GM03348 (cell line): ENCODE measurements at regions not wholly inside any gene's neighbourhood (a gene's known extent, or its start where the extent isn't known, plus 50 kb on each side); places are given as distances from the start of the nearest gene placed in this dataset.

Experiments
- DNase-seq: peaks from one replicate; pipeline ENCODE4 v3.0.0; 2012; ENCODE audit warnings: low spot score

DNA sequence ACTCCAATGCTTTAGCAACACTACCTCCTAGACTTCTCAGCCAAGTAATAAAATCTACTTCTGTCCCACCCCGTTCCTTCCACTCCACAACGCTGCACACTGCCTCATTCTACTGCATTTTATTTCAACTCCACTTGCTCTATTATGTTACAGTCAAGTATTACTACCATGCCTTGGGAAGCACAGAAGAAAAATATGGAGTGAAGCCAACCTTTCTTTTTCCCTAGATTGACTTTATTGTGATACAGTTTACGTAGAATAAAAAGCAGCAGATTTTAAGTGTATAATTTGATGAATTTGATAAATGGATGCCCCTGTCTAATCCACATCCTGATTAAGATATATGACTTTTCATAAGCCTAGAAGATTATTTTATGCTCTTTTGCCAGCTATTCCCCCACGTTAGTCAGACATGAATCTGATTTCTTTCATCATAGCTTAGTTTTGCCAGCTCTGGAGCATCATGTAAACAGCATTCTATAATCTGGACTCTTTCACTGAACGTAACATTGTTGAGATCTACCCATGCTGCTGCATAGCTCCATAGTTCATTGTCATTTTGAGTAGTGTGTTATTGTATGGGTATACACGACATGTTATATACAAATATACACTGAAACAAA, 676.8 kb upstream of the RAB6C start:
- no peak for DNase-seq

DNA sequence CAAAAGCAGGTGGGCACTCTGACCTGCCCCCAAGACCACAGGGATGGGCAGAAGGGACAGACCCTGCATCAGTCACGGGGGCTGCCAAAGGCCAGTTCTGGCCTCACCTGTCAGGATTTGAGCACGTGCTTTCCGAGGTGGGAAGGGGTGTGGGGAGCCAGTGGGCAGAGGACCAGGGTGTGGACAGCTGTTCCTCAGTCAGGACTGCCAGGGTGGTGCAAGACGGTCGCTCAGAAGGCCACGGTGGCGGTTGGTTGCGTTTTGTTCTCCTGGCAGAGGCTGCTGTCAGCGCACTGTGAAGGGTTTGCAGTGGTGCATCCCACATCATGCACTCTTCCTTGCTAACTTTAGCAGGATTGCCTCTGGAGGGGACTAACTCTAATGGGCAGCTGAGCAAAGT, 665.3 kb upstream of the RAB6C start:
- no peak for DNase-seq

DNA sequence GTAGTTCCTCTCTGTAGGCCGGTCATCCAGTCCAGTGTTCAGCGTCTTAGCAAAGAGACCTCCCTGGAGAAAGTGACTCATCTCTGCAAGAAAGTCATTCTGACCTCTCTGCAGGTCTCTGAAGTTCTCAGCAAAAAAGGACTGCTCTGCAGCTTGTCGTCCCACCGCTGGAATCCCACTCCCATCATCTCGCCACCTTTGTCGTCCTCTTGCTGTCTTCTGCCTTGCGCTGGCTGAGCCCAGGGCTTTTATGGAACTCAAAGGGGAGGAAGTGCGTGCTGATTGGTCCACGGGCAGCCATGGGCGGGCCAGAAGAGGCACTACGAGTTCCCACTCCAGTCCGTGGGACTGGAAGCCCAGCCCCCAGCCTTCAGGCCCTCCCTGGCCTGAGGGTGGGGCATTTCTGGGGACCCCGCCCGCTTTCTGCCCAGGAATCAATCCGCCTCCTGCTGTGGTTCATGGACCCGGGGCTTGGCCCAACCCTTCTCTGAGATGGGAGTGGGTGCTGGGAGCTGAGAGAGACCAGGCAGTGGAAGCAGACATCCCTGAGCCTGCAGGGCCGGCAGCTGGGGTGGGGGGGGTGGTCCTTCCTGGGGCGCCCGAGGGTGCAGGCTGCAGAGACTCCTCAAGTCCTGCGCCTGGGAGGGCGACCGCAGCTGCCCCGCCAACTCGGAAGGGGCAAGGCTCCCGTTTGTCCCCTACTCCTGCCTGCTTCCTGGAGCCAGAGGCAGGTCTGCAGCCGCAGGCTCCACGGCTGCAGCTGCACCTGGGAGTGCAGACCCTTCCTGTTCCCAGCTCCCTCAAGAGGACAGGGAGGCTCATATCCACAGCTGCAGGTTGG, 660.7 kb upstream of the RAB6C start:
- DNase-seq: no peak

DNA sequence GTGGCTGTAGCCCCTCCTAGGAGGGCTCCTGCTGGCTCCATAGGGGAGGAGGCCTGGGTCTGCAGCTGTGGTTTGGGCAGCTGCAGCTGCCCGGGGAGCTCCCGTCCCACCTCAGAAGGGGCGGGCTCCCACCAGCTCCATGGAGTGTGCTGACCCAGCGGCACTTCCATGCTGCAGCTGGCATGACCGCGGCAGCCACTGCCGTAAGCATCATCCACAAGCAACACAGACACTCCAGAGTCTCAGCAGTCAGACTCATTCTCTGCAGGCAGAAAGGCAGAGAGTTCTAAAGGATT, 660.1 kb upstream of the RAB6C start:
- no peak for DNase-seq

DNA sequence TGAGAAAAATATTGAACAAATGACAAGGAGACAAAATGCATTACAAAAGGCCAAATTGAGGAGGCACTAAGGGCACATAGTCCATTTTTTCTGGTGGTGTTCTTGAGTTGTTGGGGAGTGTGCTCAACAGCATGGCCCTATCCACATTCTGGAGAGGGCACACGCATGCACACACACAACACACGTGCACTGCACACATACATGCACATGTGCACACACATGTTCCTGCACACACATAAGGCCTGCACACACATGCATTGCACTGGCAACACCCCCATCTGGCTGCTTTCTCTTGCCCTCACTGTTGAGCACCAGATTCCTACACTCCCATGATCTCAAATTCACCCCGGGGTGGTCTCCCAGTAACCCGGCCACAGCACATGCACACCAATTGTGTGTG, 659.2 kb upstream of the RAB6C start:
- no peak for DNase-seq

DNA sequence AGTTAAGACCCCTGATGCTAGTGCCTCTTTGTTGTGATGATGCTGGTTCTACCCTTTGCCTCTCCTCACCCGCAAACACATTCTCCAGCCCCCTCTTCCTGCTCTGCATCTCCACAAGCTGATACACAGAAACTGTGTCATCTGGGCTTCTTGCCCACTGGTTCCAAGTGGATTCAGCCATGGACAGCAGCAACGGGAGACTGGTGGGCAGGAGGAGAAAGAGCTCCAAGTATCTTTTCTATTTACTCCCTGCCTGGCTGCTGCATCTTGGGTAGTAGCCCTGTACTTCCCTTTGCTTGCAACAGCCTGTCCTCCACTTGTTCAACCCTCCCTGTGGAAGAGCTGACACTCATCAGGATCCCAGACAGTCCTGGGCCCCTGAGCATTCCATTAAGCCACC, 655.1 kb upstream of the RAB6C start:
- no peak for DNase-seq

DNA sequence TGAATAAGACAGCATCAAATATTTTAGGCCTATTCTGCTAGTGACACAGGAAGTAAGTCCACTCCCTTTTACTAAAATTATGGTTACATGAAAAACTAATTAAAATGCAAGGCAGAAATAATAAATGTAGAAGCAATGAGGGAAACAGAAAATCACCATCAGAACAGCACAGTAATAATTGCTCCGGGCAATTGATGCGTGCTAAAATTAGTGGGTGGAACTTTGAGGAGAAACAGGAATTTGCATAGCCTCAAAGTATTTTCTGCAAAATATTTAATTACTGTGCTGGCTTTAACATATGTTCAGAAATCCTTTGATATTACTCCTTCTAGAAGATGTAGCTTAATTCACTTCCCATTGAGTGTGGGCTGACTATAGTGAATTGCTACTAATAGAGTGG, 654.3 kb upstream of the RAB6C start:
- DNase-seq: no peak

DNA sequence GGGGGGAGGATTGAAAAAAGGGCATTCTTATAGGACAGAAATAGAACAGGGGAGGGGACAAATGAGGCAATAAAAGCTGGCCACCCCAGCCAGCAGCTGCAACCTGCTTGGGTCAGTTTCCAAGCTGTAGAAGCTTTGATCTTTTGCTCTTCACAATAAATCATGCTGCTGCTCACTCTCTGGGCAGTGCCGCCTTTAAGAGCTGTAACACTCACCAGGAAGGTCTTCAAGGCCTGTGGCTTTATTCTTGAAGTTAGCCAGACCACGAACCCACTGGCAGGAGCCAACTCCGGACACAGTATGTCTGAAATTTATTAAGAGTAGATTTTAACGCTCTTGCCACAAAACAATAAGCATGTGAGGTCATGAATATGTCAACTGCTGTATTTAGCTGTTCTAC, 649.9 kb upstream of the RAB6C start:
- no peak for DNase-seq

DNA sequence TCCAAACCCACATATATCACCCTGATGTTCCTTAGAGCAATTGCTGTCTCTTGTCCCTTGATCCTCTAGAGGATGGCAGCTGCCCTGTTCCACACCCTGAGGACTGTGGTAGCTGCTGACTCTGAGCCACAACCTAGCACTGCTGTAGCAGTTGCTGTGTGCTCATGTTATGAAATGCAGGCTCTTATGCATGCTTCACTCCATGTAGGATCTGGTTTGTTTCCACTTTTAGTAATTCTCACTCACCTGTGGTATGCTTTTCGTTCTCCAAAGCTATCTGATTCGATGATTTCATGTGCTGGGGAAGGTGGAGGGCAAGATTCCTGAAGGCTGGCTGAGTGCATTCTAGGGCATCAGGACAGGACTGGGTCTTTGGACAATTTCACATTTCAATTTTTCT, 649.0 kb upstream of the RAB6C start:
- DNase-seq: no peak

DNA sequence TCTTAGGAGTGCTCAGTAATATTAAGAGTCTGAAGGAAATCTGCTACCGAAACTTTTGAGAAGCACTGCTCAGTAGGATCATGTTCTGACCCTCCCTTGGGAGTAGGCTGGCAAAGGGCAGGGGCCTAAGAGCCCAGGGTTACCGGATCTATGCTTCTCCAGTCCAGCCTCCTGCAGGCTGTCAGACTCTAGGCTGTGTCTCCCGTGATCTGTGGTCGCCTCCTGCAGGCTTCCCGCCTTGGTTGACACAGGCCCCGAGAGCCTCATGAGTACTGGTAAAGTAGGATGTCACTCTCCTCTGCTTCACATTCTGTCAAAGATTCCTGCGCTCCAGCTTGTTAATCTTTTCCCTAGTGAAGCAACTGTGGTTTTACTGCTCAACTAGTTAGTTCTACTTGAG, 647.8 kb upstream of the RAB6C start:
- DNase-seq: no peak

DNA sequence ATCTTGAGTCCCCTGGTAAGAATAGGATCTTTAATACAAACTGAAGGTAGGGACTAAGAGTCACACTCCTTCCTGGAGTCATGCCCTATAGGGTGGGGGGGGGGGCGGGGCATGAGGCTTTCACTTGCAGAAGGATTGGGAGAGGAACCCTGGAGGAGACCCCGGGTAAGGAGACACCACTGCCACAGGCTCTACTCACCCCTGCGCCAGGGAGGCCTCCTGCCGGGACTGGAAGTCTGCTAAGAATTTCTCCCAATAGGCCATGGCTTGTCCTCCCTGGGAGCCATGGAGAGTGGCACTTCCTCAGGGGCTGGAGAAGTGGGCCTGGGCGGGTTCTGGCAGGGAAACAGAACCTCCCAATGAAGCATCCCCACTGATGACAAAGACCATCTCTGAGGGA, 645.3 kb upstream of the RAB6C start:
- DNase-seq: no peak

DNA sequence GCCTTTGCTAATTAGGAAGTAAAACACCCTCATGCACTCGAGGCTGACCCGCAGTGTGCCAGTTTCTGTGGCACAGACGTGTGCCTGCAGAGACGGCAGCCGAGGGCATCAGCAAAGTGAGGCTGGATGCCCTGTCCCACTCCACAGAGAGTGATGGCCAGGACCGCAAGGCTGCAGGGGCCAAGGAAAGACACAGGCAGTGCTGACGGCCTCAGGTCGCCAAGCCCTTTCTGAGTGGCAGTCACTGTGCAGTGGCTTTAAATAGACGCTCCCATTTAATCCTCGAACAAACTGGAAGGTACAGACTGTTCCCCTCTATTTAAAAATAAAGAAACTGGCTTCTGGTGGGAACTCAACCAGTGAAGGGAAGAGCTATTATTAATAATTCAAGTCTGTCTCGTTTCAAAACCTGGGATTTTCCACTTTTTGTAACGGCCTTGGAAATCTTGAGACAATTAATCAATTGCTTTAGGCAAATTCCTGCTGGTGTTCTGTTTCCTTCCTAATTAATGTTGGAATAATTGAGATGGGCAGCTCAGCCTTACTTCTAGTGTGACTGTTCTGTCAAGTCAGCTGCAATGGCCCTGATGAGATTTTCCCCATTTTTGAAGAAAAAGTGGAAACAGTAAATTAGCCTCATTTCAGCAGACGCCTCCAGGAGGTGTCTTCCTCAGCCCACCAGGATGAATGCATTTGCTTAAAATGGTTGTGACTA, 644.6 kb upstream of the RAB6C start:
- DNase-seq: no peak

DNA sequence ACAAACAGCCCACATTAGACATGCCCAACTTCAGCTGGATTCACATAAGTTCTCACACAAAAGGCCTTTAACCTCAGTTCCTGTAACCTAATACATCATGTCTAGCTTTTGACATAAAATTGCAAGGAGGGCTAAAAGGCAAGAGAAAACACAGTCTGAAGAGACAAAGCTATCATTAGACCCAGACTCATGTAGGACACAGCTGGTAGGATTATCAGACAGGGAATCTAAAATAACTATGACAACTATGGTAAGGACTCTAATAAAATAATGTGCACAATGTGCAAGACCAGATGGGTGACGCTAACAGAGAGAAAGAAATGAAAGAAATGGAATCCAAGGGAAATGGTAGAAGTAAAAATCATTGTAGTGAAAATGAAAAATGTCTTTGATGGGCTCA, 643.2 kb upstream of the RAB6C start:
- DNase-seq: no peak

DNA sequence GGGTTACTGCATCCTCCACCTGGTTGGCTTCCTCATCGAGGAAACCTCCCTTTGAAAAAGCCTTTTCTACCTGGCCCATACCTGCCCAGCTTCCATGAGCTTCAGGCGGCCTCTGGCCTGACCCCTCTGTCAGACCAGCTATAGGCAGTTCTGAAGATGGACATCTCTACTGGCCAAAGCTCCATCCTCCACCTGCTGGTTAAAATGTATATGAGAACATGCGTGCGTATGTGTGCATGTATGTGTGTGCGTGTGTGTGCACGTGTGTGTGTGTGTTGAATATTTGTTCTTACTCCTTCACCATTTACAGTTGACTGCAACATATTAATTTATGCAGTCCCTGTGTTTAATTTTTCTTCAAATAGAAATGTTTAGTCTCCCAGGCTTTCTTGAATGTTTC, 642.4 kb upstream of the RAB6C start:
- DNase-seq: no peak

DNA sequence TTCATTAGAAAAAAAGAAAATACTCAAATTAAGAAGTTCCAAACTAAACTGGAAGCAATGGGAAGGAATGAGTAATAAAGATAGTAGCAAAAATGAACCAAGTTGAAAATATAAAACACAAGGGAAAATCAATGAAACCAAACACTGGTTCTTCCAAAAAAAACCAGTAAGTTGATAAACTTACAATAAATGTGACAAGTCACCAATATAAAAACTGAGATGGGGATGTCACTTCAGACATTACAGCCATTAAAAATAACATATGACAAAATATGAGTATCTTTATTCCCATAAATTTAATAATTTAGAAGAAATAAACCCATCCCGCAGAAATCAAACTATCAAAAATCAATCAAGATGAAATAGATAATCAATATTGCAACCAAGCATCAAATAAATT, 633.9 kb upstream of the RAB6C start:
- no peak for DNase-seq

DNA sequence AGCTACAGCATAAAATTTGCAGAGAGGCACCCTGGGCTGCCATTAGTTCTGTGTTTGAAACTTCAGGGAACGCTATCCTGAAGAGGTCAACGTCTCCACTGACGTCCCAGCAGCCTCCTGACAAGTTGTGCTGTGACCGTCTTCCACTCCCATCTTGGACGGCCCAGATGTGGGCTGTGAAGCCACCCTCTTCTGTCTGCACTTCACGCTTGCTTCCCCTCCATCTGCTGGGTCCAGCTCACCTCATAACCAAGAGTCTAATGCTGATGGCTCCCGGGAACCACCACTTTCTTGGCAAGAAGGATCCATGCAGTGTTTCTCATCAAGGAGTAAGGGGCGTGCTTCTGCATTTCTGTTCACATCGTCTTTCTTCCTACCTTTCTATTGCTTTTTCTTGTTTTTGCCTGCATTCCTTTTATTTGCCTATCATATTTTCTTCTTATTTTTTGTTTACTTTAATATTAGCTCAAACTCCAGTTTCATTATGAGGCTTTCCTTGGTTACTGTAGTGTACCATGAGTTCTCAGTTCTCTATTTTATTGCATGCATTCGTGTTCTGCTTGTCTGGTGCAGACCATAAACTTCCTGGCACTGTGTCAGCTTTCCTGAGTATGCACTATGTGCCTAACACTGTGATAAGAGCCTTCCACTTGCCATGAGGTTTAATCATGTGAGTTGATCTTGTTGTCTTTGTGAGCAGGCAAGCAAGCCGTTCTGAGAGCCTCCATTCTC, 631.8 kb upstream of the RAB6C start:
- DNase-seq: no peak

DNA sequence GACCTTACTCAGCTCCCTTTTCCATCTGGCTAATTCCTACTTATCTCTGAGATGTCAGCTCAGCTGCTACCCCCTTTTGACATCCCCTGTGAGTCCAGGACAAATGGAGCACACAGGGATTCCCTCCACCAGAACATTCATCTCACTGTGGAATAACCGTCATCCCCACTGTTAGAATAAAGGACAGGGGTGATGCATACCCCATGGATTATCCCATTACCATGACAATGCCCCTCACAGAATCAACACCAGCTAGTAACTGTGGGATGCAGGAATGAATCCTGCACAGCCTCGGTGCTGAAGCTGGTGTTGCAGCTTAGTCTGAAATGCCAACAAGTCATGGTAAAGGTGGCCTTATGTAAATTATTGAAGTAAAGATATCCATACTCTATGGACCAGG, 624.8 kb upstream of the RAB6C start:
- DNase-seq: no peak

DNA sequence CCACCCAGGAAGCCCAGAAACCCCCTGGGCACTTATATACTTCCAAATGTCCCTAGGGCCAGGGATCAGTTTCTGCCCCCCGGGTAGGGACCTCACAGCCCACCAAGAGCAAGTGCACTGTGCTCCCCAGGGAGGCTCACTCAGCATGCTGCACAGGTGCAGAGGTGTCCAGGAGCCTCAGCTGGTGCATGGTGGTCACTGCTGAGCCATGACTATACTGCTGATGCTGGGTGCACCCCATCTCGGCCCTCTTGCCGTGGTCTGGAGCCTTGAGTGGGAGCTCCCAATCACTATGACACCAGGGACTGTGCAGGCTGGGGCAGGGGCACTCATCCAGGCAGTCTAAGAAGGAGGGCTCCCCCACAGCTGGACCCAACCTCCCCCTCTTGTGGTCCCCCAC, 617.8 kb upstream of the RAB6C start:
- DNase-seq: no peak

DNA sequence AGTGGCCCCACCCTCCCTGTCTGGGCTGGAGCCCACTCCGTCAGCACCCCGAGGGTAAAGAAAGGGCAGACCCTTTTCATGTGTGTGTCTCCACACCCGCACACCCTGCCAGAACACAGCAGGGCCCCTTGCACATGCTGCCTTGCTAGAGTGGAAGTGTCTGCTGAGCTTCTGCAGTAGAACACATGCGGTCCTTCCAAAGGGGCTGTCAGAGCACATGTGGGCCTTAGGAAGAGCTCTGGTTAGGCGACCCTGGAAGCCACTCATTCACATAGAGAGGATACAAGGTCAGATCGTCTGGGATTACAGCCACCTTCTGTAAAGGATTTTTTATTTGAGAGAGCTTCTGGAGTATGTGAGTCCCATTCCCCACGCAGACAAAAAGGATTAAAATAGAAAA, 613.2 kb upstream of the RAB6C start:
- no peak for DNase-seq

DNA sequence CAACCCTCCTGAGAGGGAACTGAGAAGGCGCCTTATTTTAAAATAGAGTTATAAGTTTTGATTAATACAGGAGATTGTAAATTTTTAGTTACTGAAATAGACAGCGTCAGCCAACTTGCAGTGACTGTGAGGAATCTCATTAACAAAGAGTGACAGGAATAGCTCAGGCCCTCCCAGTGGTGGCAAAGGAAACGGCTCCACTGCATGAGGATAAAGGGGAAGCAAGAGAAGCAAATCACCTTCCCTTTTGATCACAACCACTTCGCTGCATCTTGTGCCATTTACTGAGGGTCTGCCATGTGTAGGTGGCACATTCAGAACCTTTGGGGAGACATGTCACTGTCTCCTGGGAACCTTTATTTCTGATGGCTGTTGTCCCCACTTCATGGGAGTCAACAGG, 612.4 kb upstream of the RAB6C start:
- no peak for DNase-seq

DNA sequence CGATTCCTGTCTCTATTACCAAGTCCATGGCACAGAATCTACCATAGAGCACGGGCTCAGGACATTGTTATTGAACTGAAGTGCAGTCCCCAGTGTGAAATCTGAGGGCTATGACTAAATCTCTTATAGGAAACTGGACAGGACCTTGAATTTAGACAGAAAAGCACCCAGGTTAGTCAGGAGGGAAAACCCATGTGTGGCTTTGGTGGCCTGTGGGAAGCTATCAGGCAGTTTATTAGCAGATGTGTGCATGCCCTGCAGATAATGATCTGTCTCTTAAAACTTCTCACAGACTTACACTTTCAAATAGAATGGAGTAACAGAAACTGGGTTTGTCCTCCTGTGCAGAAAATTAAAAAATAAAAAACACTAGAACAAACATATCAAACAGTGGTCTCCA, 610.0 kb upstream of the RAB6C start:
- DNase-seq: no peak

DNA sequence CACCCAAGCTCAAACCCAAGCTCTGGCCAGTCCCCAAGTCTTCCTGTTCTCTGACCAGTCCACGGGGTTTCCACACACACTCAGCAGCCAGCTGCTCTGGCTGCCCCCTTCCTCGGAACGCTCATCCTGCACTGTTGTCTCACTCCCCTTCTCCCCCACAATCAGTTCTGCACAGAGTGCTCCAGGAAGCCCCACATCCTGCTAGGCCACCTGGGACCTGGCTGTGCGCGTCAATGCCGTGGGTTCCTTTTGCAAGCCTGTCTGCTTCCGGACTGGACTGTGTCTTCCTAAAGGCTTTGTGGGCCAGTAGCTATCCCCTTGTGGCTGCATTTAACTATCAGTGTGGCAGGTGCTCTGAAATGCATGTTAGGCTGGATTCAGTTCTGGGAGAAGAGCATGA, 605.0 kb upstream of the RAB6C start:
- no peak for DNase-seq
